NCI-H1417 (cell line): ENCODE measurements at regions not wholly inside any gene's neighbourhood (a gene's known extent, or its start where the extent isn't known, plus 50 kb on each side); places are given as distances from the start of the nearest gene placed in this dataset.

Experiments
- DNase-seq, 3 experiments: peaks; one replicate each; lab custom pipeline; 2025; lab: John Stamatoyannopoulos, UW

DNA sequence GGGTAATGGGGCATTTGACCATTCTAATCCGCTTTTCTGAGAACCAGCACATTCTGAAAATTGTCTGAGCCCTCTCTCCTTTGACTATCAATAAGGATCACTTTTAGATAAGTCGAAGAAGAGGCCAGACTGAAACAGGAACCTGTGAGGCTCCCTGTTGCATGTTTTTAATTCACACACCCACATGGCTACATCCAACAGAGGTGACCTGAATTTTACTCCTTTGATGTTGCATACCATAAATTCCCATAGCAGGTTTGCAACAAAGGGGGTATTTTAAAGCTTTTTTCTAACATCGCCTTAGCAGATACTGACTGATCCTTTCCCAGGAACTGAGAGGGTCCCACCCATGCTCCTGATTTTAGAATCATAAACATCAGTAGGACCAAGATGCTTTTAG lies 450.8 kb downstream of the USP25 start:
- no peak for DNase-seq

DNA sequence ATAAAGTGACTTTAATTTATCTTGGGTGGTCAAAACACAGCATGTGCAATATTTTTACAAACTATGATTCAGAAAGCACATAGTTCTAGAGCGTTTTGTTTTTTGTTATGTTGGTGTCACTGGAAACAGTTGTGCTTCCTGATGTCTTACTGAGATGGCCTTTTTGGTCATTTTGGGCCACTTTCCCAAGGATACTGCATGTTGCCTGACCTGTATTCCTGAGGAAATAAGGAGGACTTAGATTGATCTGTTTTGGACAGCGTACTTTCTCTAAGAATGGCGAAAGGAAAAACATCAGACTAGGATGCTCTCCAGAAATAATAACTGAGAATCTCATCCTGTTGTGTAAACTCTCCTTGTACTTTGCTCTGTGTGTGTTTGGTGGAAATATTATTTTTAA lies 451.2 kb downstream of the USP25 start:
- no peak for DNase-seq

DNA sequence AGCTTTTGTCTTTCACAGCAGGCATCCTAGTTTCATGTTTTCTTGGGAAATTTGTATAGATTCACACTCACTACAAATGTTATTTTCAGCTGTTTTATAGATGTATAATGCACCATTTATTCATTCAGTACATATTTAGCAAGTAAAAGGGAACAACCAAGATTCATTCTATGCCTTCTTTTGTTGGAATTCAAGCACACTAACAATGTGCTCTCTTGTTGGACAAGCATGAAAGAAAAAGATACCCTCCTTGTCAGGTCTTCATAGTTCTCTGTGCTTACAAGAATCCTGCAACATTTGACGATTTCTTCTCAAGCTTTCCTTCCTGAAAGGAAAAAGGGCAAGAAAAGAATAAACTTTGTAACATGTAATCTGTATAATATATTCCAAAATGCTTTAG lies 456.0 kb downstream of the USP25 start:
- no peak for DNase-seq

DNA sequence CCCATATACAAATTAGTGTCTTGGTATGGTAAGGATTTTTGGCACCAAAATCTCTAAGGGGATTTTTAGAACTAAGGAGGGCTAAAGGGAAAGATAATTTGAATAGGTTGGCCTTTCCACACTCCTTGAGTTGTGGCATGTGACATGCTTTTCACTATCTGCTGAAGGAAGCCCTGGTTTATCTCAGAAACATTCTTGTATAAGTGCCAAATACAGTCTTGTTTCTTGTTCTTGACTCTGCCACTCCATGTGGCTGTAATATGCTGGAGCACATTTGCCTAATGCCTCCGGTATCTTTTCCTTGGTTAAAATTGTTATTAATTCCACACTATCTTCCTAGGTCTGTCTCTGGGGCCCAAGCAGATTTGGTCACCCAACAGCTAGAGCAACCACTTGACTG lies 457.0 kb downstream of the USP25 start:
- DNase-seq = no peak

DNA sequence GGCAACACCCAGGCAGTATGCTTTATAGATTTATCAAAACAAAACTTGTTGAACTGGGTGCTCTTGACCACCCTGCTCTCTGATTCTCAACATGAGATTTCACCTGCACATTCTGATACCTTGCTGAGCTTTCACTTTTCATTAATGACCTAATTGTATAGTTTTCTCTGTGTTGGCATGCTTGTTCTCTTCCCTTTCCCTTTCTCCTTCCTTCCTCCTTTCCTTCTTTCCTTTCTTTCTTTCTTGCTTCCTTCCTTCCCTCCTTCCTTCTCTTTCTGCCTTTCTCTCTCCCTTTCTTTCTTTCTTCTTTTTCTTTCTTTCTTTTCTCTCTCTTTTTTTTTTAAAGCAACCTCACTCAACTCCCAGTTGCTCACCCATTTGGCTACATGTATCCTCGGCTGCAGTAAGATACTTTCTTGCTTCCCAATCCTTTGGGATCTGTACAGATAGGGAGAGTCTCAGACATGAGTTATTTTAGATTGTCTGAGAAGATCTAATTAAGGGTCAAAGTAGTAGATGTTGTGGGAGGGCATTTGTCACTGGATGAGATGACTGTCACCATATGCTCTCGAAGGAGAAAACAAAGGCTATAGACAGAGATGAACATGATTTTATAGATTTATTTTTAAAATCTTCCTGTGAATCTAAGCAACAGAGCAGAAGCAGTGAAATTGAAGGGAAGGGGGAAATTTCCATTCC lies 458.0 kb downstream of the USP25 start:
- no peak for DNase-seq

DNA sequence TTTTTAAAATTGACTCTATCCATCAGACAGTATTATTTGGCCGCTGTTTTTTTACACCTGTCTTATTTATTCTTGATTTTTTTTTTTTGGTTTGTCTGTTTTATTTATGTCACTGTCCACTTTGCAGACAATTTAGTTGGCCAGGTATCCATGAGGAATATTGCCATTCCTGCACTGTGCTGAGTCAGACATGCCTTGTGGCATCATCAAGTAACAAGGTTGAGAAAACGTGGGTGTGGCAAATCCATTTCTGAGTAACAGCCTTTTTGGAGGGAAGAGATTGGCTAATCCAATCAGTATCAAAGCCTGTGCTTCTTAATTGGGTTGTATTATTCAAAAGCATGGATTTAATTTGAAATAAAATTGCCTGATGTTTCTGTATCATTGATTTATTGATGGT lies 463.1 kb downstream of the USP25 start:
- no peak for DNase-seq

DNA sequence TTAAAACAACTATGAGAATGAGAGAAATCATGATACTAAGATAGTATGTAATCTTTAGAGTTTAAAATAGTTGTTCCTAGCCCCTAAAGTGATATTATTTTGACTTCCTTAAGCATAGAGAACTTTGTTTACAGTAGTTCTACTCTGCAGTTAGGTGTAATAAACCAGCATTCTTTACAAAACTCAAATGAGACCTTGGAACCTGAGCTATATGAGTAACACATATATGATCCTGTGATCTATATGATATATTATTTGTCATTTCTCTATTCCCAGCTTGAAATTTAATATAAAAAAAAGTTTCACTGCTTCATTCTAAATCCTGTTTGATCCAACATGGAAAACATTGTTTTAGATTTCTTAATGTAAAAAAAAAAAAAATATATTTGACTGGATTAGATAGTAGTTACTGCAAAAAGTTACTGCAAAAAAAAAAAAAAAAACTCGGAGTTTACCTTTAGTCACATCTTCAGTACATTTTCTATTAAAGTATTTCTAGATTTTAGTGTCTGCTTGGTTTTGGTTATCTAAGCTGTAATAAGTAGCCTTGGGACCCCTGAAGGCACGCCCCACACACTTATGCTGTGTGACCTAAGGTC lies 463.8 kb downstream of the USP25 start:
- DNase-seq = no peak

DNA sequence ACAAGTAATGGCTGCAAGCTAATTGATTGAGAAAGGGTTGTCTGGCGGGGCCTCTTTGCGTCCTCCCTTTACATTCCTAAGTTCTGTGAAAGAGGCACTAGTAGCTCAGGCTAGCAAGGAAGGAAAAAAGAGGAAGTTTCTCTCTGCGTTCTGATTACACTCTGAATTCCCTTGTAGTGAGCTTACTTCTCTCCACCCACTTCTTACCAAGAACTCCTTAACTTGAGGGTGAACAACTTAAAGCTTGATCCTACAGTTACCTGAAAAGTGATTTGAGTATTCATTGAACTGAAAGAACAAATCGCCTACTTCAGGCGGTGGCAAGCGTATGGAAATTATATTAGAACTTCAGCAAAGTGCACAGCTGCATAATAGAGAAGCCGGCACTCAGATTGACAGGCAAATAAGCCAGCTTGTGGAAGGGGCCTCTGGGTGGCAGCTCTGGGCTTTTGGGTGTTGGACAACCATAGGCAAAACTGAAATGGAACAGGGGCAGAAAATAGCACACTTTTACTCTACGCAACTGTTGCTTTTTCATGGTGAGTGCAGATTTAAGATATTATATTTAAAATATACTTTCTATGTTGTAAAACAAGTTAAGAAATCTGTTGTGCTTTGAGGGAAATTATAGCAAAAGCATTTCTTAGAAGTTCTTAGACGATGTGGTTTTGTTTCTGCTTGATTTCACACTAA lies 464.5 kb downstream of the USP25 start:
- DNase-seq = peak in 1 of 3 experiments; percentile 9

DNA sequence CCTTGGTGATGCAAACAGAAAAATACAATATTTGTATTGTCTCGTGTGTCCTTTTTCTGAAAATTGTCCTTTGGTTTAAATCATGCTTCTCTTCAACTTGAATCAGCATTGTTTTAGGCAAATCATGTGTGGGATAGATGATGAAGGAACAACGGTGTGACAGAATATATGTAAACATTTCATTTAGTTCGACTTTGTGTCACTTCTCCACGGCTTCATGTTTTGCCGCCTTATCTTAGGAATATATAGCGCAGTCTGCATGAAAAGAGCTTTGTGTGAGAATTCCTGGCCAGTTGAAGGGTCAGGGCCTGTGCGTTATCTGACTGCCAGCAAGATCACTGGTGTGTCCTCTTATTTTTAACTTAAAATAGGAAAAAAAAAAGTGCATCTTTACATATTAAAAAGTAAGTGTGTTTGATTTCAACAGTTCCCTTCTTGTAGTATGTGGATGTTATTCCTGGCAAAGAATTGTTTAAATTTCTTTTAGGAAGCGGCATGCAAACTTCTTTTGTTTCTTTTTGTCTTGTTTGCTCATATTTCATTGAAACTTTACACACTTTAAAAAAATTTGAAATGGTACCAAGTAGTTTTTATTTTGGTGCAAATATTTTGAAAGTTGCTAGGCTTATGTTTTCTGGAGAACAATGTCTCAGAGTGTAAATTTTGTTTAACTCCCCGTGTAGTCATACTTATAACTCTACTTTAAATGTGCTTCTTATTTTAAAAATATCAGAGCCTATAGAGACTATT lies 465.2 kb downstream of the USP25 start:
- no peak for DNase-seq

DNA sequence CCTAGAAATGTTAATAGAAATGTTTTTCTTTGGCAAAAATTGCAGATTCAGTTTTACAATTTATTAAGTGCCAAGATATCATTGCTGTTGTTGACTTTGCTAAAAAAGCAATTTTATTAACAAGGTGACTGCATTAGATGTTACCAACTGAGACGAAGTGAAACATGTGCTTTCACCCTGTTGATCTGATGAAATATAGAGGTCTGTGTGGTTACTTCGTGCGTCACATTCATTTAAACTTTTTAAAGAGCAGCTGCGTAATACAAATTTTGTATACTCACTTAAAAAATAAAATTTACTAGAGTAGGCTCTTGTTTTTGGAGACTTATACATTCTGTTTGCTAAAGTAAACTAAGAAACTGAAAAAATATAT lies 465.7 kb downstream of the USP25 start:
- DNase-seq = no peak

DNA sequence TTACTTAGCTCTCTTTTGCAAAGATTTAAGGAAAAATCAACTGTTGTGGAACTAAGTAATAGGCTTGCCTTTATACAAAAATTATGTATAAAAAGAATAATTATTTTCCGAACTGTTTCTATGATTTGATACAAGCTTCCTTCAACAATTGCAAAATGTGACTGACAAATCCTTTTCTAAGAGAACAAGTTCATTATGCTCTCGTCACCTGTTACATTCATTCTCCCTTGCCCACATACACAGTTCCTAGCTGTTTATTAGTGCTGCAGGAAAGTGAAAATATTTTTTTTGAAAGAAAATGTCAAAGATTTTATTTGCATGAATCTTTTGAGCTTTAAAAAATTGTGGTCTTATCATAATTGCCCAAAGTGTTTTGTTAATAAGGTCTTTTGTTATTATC lies 466.2 kb downstream of the USP25 start:
- no peak for DNase-seq

DNA sequence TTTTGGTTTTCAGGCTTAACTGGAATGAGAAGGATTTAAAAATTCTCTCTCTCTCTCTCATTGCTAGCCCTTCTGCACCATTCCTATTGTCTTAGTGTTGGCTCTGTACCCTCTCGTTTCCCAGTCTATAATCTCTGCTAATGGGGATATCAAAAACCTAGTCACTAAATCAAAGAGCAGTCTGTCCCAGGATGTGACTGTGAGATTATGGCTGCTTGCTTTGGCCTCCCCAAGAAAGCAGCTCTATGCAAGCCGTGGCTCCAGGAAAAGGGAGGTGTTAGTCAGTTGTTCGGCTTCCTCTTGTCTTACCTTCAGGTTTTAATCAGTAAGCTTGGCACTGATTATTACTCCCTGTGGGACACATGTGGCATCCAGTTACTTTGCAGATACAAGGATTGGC lies 468.8 kb downstream of the USP25 start:
- no peak for DNase-seq

DNA sequence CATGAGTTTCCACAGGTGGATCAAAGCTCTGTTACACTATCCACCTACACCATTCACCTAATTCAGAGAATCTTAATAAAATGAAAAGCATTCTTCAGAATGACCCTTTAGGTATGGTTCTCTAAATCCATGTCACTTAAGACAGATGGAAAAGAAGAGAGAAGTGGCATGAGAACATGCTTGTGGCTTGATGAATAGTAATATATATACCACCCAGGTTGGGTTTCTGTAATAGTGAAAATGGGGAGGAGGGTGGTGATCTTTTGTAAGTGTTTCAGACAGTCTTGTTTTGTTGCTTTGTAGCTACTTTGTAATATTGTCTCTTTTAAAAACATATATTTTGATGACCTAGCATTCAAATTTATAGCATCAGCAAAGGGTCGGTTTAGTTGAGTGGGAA lies 469.8 kb downstream of the USP25 start:
- no peak for DNase-seq

DNA sequence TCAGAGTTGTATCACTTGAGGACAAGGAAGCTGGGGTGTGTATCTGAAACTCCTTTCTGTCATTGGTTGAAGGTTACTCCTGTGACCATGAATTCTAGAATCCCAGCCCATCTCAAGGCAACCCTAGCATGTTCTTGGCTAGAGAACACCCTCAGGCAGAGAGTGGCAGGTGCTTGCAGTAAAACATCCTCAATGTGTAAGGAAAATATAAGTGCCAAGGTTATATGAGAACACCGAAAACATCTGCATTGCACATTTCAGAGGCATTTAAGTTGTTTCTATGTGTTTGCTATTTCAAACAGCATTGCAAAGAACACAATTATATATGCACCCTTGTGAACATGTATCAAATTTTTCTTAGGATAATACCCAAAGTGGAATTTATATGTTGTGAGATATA lies 471.9 kb downstream of the USP25 start:
- DNase-seq = no peak

DNA sequence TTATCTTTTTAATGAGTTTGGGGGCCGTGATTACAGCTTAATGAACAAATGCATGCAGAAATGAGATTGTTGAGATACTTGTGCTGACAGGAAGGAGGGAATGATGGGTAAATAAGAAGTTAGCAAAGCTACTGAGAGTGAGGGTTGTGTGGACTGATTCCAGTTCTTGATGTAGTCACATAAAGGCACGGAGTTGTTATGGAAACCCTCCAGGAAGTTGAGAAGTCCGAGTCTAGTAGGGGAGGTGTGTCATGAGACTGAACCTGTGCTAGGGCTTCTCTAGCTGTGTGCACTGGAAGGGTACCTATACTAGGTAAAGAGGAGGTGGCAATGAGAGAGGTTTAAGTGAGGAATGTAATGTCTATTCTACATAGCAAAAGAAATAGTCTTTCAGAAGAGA lies 475.7 kb downstream of the USP25 start:
- no peak for DNase-seq

DNA sequence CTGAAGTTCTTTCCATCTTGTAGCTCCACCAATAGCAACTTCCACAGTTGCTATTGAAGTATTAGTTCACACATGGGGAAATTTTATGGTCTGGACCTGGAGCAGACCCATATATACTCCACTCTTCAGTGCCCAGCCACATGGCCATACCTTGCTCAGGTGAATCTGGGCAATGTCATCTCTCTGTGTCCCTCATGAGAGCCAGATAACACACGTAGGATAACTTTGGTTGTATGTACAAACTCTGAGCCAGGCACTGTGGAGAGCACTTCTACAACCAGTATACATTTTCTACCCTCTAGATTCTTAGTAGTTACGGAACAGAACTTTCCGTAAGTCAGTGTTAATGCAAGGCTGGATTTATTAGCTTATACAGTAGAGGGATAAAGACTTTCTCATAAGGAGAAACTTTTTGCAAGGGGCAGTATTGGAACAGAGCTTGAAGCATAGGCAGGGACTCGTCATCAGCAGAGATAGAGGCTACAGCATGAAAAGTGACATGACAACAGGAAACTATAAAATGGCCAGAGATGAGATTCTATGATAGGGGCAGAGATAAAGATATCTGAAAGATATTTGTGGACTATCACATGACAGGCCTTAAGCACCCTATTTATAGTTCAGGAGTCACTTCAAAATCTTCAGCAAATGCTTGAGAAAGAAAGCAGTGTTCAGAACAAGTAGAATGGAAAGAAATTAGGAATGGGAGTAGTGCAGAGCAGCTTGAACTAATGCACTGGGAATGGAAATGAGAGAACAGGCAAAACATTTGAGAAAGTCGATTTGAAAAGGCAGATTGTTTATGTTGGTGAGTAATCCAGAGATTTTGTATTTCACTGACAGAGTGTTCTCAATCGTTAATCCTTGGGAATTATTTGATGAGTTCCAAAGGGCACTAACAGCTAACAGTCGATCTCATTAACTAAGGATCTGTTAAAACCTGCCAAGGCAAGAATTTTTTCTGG lies 481.8 kb downstream of the USP25 start:
- no peak for DNase-seq

DNA sequence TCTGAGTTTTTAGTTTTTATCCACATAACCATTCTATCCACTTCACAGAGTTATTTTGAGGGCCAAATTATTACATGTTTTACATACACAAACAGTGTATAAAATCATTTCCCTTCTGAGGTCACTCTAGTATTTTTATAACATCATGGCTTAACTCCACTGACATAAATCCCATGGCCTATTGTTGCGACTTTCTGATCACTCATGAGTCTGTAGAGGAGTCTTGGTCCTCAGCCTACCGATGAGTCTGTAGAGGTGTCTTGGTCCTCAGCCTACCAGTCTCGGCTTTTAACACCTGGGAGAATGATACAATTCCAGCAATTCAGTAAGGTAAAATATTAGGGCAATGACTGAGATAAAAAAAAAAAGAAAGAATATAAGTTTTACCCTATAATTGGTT lies 483.7 kb downstream of the USP25 start:
- DNase-seq = no peak

DNA sequence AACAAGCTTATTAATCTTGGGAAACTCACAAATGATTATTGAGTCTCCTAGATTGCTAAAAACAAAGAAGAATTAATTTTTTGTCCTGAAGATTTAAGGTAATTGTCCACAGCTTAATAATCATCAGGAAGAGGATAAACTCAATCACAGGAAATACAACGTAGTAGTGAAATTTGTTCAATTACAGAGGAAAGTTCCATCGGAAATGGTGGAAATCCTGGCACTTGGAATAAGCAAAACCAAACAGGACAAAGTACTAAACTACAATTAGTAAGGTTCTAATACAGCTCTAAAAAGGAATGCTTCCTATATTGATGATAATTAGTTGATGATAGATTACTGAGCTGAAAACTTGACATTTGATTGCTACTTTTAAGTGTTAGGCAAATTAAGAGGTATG lies 485.4 kb downstream of the USP25 start:
- DNase-seq = no peak

DNA sequence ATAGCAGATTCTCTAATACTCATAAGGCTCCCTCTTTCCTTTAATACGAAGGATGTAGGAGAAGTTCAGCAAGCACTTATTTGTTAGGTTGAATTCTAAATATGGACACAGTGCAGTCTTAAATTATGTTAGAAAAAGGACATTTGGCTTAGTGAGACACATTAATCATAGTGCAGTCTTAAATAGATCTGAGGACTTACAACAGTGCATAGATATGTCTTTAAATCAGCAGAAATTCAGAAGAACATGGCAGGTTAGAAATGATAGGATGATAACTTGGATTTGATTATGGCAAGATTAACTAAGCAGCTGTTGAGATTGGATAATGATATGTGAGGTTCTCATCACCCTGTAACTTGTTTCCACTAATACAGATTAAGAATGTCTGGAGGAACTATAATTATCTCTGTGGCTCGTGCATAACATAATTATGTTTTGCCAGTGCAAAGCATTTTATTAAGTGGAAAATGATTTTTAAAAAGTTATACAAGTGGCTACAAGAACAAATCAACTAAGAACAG lies 485.9 kb downstream of the USP25 start:
- peak in 1 of 3 experiments; percentile 29 for DNase-seq

DNA sequence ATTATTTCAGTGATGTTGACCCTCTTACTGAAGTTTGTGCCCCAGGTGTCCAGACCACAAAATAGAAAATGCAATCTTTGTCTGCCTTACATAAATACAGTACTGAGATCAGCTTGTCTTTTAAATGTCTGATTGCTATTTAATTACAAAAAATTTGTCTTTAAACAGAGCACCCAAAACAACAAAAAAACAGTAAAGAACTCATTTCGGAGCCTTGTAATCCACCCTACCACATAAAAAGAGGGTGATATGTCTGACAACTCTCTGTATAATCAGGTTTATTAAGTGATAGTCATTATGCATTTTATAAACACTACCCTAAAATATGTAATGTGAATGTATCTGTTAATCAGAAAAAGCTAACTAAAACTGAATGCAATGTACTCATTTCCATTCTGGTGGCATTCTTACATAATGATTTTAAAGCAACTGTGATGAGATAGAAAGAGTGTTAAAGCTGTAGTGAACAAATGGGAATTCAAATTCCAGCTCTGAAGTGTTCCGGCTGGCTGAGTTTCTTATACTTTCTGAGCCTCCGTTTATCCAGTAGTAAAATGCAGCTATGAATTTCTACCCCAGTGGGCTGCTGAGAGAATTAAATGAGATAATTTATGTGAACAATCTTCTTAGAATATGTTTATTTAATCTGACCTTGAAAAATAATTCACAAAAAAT lies 486.6 kb downstream of the USP25 start:
- no peak for DNase-seq
